Right lobe of liver (tissue), 6 donors: ENCODE measurements at regions not wholly inside any gene's neighbourhood (a gene's known extent, or its start where the extent isn't known, plus 50 kb on each side); places are given as distances from the start of the nearest gene placed in this dataset.

ENCODE experiments used
- ATAC-seq, 4 donors: fragments of 200-7000 bp; cut with Tn5 transposase; one replicate each; pipeline ENCODE4 v1.9.1; 2020; ENCODE audit warnings: mild to moderate bottlenecking in 4 of 4, moderate library complexity in 4 of 4
- DNase-seq, 3 donors: peaks; one replicate each; pipeline ENCODE4 v3.0.0-alpha.2; 2020
- H3K27ac ChIP-seq, 3 donors: fragments of 200-600 bp; one replicate each; pipeline ENCODE4 v1.8.0; 2022
- H3K27me3 ChIP-seq, 2 donors: fragments of 200-600 bp; one replicate each; pipeline ENCODE4 v1.8.0; 2022
- H3K36me3 ChIP-seq, 4 donors: fragments of 200-600 bp; sonication (generic) in 1 of 4; one replicate each; pipeline versions ENCODE4 v1.5.1 to v1.8.0; 2017 to 2022; ENCODE audit warnings: control low read depth in 1 of 4
- H3K4me1 ChIP-seq, 4 donors: fragments of 200-600 bp; sonication (generic) in 1 of 4; one replicate each; pipeline versions ENCODE4 v1.5.1 to v1.8.0; 2017 to 2022; ENCODE audit warnings: control low read depth in 1 of 4
- H3K4me3 ChIP-seq, 3 donors: fragments of 200-600 bp; one replicate each; pipeline ENCODE4 v1.8.0; 2022
- H3K9me3 ChIP-seq, 4 donors: fragments of 200-600 bp; sonication (generic) in 1 of 4; one replicate each; pipeline versions ENCODE4 v1.5.1 to v1.8.0; 2017 to 2022; ENCODE audit warnings: control low read depth in 1 of 4
- POLR2A ChIP-seq: fragments of 450-650 bp; IDR thresholded peaks from one replicate; pipeline ENCODE4 v1.6.1; 2017; ENCODE audit warnings: antibody characterized with exemption, mild to moderate bottlenecking
- WGBS: methylation state at CpG from one replicate; pipeline ENCODE4 v1.1.6; 2018; ENCODE audit warnings: low coverage, low lambda C conversion rate; ENCODE audit not compliant: insufficient coverage; ENCODE audit errors: missing lambda C conversion rate; 5-methylcytosine and 5-hydroxymethylcytosine counted together
- intact Hi-C, 2 donors: fragments of 100-400 bp; cut with DNase I; formaldehyde crosslinking; loops; one replicate each; pipeline versions ENCODE4 v1.11.2 to v1.14.1; 2022
- TF ChIP-seq, protein P1 (sequence below), 4 donors: fragments of 200-600 bp in 3 of 4; fragments of 450-650 bp in 1 of 4; IDR thresholded peaks; one replicate each; pipeline versions ENCODE4 v1.5.1 to v1.8.0; 2016 to 2022; ENCODE audit warnings: antibody characterized with exemption in 4 of 4, mild to moderate bottlenecking in 2 of 4
- donor health status: DM: no; HTN: yes; CAD: no.
- donor health status: DM: no; HTN: no; CAD: no.
- donor health status: DM: no; HTN: no; CAD: no.
- donor health status: DM: no; HTN: yes; CAD: no.
- donor health status: DM: no; HTN: yes; CAD: no.

GRCh38 chr6:150697515-150697914, 97.8 kb downstream of the PLEKHG1 start:
- peak; percentile 96 to 98 (median 98) for ATAC-seq

GRCh38 chr6:150698391-150698790, 98.7 kb downstream of the PLEKHG1 start:
- Histone ChIP-seq H3K36me3 (no peaks in the 10 kb centered on the region), H3K27me3 (no peaks in the 10 kb centered on the region), H3K27ac (no peak overlapping the region), H3K4me1 (peaks cover 0 to 5% (median 2%) of the 10 kb centered on the region in 4 donors), H3K4me3 (no peak overlapping the region), H3K9me3 (no peaks in the 10 kb centered on the region)
- 46% methylated on average over 6 of the region's 6 CpGs for WGBS
- ATAC-seq (no peak), DNase-seq (no peak)
- no peak for TF ChIP-seq POLR2A
- TF ChIP-seq, protein P1, sequence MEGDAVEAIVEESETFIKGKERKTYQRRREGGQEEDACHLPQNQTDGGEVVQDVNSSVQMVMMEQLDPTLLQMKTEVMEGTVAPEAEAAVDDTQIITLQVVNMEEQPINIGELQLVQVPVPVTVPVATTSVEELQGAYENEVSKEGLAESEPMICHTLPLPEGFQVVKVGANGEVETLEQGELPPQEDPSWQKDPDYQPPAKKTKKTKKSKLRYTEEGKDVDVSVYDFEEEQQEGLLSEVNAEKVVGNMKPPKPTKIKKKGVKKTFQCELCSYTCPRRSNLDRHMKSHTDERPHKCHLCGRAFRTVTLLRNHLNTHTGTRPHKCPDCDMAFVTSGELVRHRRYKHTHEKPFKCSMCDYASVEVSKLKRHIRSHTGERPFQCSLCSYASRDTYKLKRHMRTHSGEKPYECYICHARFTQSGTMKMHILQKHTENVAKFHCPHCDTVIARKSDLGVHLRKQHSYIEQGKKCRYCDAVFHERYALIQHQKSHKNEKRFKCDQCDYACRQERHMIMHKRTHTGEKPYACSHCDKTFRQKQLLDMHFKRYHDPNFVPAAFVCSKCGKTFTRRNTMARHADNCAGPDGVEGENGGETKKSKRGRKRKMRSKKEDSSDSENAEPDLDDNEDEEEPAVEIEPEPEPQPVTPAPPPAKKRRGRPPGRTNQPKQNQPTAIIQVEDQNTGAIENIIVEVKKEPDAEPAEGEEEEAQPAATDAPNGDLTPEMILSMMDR (IDR thresholded peaks at IDR 0.05): no peak
- intact Hi-C loops: no loop called here

More at GRCh38 chr6:150697515-150697914, 97.8 kb downstream of the PLEKHG1 start:
- no peak overlapping the region for H3K27ac ChIP-seq
- H3K9me3 ChIP-seq: no peaks in the 10 kb centered on the region
- H3K27me3 ChIP-seq: no peaks in the 10 kb centered on the region
- intact Hi-C loops: no loop called here
- DNase-seq: peak in 2 of 3 donors; percentile 53 to 77
- H3K36me3 ChIP-seq: no peaks in the 10 kb centered on the region
- 18% methylated on average over 2 of the region's 2 CpGs for WGBS
- TF ChIP-seq, protein P1 (IDR thresholded peaks at IDR 0.05): peak in 2 of 4 donors; percentile 8 to 11
- TF ChIP-seq POLR2A: no peak
- peaks cover 0 to 5% (median 2%) of the 10 kb centered on the region in 4 donors for H3K4me1 ChIP-seq
- no peak overlapping the region for H3K4me3 ChIP-seq

DNA sequence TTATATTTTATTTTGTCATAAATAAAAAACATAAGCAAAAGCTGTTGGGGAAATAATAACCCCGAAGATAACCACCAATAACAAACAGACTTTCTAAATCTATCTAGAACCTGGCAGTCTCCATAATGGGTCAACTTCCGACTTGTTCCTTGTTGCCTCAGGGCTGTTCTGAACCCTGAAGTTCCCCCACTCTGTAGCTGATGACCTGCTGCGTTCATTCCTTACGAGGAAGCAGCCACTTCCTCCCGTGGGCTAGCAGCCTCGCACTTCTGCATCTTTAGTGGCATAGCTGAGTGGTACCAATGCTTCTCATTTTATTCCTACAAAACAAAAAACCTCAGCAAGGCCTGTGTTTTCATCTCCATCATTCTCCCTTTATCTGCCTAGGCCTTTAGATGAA, 103.0 kb downstream of the PLEKHG1 start:
- Histone ChIP-seq H3K4me1 (no peaks in the 10 kb centered on the region), H3K4me3 (no peak overlapping the region), H3K27ac (no peak overlapping the region), H3K9me3 (no peaks in the 10 kb centered on the region), H3K27me3 (no peaks in the 10 kb centered on the region), H3K36me3 (no peaks in the 10 kb centered on the region)
- ATAC-seq (peak; percentile 43 to 76 (median 66)), DNase-seq (no peak)
- no peak for TF ChIP-seq POLR2A
- intact Hi-C loops: no loop called here
- WGBS: 61% methylated on average over 6 of the region's 6 CpGs

GRCh38 chr6:150704447-150705192, 104.9 kb downstream of the PLEKHG1 start:
- ATAC-seq (no peak), DNase-seq (no peak)
- 89% methylated on average over 6 of the region's 6 CpGs for WGBS
- intact Hi-C loops: no loop called here
- H3K9me3 ChIP-seq: no peaks in the 10 kb centered on the region
- no peaks in the 10 kb centered on the region for H3K36me3 ChIP-seq
- TF ChIP-seq, protein P1 (IDR thresholded peaks at IDR 0.05): no peak
- no peak for TF ChIP-seq POLR2A
- H3K27ac ChIP-seq: no peak overlapping the region
- H3K4me3 ChIP-seq: no peak overlapping the region
- H3K27me3 ChIP-seq: no peaks in the 10 kb centered on the region
- H3K4me1 ChIP-seq: no peaks in the 10 kb centered on the region

GRCh38 chr6:150705392-150705791, 105.7 kb downstream of the PLEKHG1 start:
- Histone ChIP-seq H3K9me3 (no peaks in the 10 kb centered on the region), H3K27me3 (no peaks in the 10 kb centered on the region), H3K27ac (no peak overlapping the region), H3K4me1 (no peaks in the 10 kb centered on the region), H3K36me3 (no peaks in the 10 kb centered on the region), H3K4me3 (no peak overlapping the region)
- intact Hi-C loops: no loop called here
- ATAC-seq (no peak), DNase-seq (no peak)
- WGBS: 81% methylated on average over 9 of the region's 9 CpGs
- TF ChIP-seq, protein P1 (IDR thresholded peaks at IDR 0.05): no peak
- no peak for TF ChIP-seq POLR2A
